GM19372 (cell line): ENCODE measurements at regions not wholly inside any gene's neighbourhood (a gene's known extent, or its start where the extent isn't known, plus 50 kb on each side); places are given as distances from the start of the nearest gene placed in this dataset.

Experiments used
- ATAC-seq: cut with Tn5 transposase; IDR thresholded peaks from one replicate; pipeline ENCODE4 v1.9.1; 2021; ENCODE audit warnings: mild to moderate bottlenecking, low read depth, moderate library complexity; ENCODE audit not compliant: unreplicated experiment

DNA sequence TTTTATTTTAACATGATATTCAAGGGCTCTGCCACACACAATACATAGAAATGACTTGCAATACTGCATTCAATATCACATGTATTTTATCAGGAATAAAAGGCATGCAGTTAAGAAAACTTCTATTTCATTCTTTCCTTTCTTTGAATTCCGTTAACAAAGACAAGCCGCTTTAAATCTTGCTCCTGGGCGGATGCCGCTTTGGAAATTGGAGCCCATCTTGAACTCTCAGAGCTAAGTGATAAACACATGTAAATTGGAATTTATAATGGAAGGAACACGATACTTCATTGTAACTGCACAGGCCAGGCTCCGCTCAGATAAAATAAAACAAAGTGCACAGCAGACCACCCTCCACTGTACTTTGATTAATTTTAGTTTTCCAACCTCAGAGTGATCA is 774.5 kb upstream of the COBL start:
- no peak for ATAC-seq

DNA sequence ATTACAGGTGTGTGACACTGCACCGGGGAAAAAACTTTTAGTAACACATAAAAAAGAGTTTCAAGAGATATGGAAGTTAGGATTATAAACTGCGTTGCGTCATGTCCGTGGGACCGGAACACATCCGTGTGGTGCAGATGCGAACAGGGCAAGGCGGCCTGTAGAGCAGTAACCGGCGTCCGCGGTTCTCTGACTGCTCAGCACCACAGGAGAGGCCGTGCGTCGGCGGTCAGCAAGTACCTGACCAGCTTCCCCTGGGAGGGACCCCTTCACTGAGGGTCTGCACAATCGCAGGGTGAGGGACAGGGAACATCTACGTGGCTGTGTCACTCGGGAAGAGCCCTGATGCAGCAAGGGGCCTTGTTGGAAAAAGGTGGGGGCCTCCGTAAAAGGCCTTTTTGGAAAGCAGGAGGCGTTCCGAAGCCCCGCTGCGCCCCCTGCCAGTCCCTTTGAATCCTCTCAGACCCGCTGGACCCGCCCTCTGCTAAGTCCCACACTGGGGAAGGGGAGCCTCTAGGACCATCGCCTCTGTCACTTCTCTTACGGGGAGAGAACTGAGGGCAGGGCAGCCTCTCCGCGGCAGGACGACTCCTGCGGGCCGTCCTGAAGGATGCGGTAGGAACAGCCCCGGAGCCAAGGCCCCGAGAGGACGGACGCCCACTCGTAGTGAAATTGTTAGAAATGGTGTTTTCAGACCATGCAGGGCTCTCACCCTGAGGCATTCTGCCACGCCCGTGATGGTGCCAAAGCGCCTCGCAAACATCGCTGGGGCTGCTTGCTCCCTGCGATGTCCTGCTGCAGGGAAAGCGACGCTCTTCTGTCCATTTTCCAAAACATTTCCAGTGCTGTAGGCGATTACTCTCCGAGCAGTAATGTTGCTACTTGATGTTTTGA is 771.6 kb upstream of the COBL start:
- no peak for ATAC-seq

DNA sequence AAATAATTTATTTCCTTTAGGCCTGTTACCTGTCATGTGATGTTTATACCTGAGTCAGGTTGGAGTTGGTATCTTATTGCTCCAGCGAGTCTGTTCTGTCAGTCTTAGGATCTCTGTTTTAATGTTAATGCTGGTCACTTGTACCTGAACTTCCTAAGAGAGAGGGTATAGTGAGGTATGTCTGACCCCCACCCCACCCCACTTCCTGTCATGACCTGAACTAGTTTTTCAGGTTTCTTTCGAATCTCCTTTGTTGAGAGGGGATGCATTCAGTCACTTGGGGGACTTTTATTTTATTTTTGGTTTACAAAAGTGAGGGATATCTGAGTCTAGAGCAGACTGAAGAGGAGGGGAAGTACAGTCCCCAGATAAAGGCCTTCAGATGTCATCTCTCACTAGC is 769.0 kb upstream of the COBL start:
- ATAC-seq: no peak

DNA sequence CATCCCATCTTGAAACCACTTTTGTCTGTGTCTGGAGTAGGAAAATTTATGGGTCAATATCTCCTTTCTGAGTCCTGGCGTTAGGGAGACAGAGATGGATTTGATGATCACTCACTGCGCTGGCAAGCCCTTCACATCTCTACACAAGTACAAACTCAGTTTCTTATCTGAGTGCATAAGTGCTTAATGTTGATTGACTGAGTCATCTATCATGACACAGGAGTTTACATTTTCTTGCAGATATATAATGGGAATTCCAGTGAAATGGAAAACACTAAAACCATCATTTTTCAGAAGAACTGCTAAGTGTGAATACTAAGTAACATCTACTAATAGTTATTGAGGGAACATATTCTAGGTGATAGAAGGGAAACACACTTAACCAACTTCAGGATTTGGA is 763.9 kb upstream of the COBL start:
- ATAC-seq: no peak

DNA sequence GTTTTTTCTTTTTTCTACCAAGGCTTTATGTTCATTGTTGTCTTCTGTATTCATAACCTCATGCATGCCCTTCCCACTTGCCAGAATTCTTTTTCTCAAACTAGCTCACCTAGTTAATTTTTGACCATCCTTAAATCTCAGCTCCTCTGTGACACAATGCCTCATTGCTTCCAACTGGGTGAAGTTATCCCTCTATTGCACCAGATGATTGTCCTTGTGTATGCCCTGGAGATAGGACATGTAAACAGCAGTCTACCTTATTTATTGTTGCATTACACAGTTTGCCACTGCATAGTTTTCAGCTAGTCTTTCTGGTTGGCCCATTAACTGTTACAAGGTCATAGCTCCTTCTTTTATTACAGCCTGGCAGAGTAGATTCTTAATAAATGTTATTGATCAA is 763.1 kb upstream of the COBL start:
- no peak for ATAC-seq

DNA sequence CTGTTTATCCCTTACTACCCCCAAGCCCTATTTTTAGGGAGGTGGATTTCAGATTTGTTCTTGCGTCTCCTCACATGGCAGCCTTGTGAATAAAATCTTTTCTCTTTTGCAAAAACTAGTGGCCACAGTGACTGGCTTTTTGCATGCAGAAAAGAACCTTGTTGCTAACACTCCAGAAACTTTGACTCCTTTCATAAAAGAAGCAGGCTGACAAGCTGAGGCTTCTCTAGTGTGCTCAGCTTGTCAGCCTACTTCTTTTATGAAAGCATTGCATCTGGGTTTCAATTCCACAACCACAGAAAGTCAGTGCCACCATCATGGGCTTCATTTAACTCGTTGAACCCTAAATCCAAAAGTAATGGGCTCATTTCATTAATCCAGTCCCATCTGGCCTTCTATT is 761.0 kb upstream of the COBL start:
- no peak for ATAC-seq

DNA sequence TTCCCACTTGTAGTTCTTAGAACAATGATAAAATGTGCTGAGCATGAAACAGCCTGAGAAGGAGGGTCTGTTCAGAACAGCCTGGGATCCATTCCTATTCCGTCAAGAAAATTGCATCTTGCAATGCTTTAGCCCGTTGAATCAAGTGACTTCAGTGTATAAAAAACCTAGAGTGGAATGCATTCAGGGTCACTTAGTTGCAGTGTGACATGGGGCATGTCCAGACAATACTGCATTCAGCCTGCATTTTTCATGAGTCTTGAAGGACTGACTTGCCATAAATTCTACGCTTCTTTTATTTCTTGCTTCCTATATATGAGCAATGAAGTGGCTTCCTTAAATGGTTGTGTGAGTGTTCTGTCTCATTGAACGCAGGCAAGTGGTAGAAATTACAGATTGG is 758.3 kb upstream of the COBL start:
- no peak for ATAC-seq

DNA sequence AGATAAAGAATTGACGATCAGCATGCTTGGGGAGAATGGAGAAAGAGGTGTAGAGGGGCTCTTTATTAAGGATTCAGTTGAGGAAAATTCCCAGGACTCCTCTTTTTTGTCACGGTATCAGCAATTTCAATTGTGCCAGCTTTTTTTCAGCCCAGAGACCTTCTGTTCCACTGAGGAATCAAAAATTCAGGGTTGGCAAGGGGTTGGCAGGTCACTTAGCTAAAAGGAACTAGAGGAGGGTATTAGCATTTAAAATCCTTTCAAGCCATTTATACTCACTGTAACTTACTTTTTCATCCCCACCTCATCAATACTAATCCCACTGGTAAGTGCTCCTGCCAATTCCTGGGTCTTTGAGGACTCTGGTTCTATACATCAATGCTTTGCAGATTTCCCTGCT is 757.5 kb upstream of the COBL start:
- no peak for ATAC-seq

DNA sequence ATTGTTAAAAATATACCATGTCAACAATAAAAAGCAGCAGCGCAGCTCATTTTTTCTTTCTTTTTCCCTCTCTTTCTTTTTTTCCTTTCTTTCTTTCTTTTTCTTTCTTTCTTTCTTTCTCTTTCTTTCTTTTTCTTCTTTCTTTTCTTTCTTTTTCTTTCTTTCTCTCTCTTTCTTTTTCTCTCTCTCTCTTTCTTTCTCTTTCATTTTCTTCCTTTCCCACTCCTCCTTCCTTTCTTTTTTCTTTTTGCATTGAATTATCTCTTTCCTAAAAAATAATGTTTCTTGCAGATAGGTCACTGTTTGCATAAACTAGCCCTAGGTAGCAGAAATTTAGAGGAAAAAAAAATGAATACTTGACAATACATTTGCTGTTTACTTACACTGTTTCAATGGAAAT is 755.1 kb upstream of the COBL start:
- ATAC-seq: no peak

DNA sequence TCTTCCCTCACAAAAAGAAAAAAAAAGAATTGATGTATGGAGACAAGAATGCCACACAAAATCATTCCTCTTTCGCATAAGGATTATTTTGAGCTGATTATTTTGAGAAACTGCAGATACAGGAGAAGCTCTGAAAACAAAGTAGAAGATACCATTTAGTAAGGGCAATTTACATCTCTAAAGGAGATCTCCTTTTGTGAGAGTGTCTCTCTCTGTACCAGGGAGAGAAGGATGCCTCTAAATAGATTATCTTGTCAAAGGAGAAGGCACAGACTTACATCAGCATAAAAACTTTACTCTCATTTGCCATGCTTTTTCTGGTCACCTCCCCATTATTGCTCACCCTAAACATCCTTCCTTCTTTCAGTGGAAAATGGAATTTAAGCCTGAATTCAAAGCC is 747.9 kb upstream of the COBL start:
- no peak for ATAC-seq

DNA sequence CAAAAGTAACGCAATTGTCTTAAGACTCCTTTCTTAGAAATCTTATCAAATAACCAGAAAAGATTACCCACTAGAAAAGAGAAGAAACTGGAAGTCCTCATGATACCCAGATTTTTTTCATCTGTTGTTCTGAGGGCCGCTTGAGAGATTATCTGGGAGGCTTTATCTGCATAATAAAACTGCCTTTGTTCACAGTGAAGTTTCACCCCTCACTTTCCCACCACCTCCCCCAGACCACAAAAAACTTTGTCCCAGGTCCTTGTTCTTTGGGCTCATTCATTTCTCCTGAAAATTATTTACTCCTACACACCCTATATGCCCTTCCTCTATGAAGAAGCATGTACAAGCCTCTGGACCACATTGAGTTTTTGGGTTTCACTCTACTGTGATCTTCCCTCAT is 745.1 kb upstream of the COBL start:
- no peak for ATAC-seq

DNA sequence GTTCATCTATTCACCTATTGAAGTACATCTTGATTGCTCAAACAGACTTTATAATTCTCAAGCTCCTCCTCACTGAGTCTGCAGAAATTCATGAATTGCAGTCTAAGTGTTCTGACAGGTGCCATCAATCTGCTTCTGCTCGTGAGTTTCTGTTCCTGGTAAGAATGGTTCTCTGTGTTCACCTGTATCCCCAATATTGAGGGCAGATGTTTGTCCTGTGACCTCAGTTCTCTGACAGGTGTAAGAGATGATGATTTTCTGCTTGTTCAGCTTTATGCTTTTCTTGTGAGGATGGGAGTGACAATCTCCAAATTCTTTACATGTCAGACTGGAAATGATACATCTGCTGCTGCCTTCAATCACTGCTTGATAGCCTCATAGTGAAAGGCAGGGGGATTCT is 736.9 kb upstream of the COBL start:
- no peak for ATAC-seq

DNA sequence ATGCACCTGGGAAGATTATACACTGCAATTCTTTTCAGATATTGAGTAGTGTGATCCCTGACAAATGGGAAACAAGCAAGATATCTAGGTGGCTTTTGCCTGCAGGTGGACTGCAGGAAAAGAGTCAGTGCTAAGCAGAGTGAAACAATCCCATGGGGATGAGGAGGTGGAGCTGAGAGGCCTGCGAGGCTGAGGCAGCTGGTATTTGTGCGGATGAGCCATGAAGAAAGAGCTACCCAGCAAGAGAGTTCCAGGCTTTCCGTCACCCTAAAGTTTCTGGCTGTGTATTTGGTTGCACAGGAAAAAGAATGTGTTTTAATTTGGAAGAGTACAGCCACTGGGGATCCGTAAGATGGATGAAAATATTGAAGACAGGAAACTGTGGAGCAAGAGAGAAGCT is 714.1 kb upstream of the COBL start:
- no peak for ATAC-seq

DNA sequence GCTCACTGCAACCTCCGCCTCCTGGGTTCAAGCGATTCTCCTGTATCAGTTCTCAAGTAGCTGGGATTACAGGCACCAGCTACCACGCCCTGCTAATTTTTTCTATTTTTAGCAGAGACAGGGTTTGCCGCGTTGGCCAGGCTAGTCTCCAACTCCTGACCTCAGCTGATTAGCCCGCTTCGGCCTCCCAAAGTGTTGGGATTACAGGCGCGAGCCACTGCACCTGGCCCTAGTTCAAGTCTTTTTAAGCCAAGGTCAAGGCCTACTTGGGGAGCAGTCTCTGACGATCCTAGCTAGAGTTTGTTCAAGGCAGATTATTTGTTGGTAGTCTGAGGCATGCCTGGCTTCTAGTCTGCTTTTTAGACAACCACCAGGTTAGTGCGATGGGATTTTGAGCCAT is 709.5 kb upstream of the COBL start:
- ATAC-seq: no peak

DNA sequence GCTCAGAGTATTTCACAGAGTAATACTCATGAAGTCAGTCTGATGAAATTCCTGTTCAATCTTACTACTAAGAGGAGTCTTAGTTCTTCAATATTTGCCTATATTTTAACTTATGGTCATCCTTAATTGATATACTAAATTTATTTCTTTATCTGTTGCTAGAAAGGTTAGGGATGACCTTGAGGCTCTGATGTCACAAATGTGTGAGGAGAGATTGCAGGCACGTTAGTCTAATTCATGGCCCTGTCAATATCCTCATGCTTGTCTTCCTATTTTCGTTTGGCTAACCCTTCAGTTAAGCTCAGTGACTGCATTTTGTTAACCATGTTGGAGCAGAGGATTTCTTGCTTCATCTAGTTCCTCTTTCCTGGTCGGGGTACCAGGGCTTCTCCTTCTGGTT is 704.7 kb upstream of the COBL start:
- ATAC-seq: no peak

DNA sequence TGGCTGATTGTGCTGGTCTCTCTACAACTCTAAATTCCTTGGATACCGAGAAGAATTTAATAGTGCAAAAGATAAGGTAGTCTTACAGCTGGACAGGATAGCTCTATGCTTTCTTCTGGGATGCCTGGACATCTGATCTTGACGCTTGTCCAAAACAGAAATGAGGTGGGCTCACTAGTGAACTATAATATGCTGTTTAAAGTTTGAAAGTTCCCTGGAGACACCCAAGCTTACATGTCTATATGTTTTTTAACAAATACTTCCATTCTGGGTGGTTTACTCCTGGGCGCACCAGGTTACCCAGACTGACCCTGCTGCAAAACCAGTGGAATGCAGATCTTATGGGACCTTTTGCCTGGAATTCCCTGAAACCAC is 702.1 kb upstream of the COBL start:
- ATAC-seq: no peak

DNA sequence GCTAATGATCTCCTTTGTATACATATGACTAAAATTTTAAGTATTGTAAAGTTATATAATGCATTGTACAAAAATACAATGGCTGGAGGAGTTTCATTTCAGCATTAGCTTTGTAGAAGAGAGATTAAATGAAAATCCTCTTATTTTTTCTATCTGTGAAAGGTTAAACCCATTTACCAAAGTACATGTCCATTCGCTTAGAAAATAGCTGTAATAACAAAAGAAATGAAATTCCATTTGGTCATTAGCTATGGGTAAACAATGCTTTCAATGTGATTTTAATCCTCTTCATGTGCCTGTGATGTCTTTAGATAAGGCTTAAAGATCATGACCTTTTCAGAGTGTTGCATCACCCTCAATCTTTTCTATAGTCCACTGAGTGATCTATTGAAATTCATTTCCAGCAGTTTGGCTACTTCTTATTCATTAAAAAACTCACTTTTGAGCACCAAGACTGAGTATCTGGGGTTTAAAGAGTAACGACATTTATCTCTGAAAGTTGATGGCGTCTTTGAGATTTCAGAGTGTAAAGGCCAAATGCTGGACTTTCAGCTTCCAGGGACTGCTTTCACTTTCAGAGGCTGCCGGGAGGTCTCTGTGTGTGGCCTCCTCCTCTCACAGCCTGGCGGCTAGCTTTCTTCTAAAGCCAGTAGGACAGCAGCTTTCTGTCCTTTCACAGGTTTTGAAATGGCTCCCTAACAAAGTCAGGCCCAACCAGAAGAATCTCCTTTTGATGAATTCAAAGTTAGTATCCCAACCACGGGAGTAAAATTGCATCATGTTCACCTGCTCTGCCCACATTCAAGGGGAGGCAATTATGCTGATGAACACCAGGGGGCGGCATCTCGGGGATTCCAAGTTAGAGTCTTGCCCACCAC is 701.4 kb upstream of the COBL start:
- peak; percentile 68 for ATAC-seq

DNA sequence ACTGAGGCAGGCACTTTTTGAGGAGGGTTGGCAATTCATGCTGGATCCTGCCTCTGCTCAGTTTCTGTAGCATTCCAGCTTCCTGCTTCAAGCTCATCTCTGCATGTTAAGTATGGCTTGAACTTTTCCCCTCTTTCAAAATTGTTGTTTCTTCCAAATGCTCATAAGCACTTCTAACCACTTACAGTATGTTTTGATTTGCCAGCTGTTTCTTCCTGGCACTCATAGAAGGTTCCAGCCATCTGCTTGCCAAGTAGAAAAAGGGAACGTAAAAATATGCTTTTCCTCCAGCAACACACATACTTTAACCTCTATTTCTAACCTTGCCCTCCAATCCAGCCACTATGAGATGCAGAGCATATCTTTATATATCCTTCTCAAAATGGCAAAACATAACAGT is 692.6 kb upstream of the COBL start:
- no peak for ATAC-seq

DNA sequence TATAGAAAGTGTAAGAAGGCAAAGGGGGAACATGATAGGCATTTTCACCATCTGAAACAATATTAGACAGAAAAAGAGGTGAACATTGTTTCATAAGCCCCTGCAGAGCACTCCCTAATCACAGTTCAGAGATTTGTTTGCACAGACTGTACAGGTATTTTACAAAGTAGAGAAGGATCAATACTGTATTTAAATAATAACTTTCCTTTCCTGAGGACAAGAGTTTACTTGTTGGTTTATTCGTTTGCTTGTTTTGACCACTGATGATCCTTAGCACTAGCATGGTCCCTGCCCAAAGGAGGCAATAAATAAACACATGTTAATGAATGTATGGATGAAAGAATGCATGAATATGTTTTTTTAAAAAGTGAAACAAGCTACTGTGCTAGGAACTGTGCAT is 690.1 kb upstream of the COBL start:
- no peak for ATAC-seq

DNA sequence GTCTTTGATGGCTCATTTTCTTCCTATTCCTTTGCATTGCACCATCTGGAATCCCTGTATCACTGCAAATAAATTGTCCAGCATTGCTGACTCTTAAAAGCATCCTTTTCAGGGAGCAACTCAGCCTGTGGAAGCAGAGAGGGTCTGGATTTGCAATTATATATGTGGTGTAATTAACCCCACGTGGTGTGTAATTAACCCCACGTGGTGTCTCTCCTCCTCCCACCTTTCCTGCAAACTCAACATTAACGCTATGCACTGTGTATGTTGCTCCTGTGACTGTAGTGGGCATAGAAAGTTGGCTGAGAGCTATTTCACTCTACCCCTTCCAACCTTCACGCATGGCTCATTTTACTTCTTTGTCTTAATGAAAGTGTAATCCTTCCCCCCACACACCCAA is 689.0 kb upstream of the COBL start:
- ATAC-seq: no peak

DNA sequence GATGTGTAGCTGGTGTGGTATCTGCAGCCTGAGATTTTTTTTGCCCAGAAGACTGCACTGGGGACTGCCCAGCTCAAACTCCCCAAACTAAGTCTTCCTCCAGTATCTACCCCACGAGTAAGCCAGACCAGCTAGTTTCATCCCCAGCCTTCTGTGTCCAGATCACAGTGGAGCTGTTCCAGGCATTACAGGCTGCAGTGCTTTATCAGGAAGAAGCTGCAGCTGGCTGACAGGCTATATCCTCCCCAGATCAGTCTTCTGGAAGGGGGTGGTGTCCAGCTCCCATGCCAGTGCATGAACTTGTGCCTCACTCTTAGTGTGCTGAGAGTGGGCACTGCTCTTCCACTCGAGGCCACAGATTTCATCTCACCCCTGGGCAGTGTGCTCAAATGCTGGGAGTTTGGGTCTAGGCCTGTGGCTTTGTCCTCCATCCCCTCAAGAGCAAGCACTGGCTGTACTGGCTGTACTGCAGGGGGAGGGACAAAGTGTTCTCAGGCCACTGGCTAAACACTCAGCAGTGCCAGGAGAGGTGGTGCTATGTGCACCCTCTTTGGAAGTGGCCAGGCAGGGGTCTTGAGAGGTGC is 679.1 kb upstream of the COBL start:
- no peak for ATAC-seq

DNA sequence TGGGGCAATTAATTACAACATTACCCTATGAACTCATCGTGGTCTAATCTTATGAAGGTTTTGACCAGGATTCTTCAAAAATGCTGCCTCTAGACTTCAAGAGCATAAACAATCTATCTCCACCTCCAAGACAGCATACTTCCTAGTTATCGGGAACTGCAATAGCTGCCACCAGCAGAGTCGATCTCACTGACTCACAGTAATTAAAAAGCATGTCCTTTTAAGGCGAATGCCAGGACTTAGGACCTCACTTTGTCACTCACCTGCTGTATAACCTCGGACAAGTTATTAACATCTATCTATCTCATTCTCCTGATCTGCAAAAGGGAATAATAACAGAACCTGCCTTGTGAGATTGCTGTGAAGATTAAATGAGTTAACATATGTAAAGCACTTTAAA is 666.0 kb upstream of the COBL start:
- no peak for ATAC-seq
